Upper lobe of right lung (tissue), 1 donor: ENCODE measurements at regions not wholly inside any gene's neighbourhood (a gene's known extent, or its start where the extent isn't known, plus 50 kb on each side); places are given as distances from the start of the nearest gene placed in this dataset.

Source experiments
- ATAC-seq: fragments of 200-7000 bp; cut with Tn5 transposase; one replicate; pipeline ENCODE4 v1.9.1; 2020; ENCODE audit warnings: mild to moderate bottlenecking, moderate library complexity
- DNase-seq: peaks from one replicate; pipeline ENCODE4 v3.0.0-alpha.2; 2020
- H3K27ac ChIP-seq: fragments of 200-600 bp; one replicate; pipeline ENCODE4 v1.8.0; 2022
- H3K27me3 ChIP-seq: fragments of 200-600 bp; one replicate; pipeline ENCODE4 v1.8.0; 2022; ENCODE audit warnings: mild to moderate bottlenecking
- H3K36me3 ChIP-seq: fragments of 200-600 bp; one replicate; pipeline ENCODE4 v1.8.0; 2022
- H3K4me1 ChIP-seq: fragments of 200-600 bp; one replicate; pipeline ENCODE4 v1.8.0; 2022
- H3K4me3 ChIP-seq: fragments of 200-600 bp; one replicate; pipeline ENCODE4 v1.8.0; 2022; ENCODE audit warnings: mild to moderate bottlenecking
- H3K9me3 ChIP-seq: fragments of 200-600 bp; one replicate; pipeline ENCODE4 v1.8.0; 2022
- intact Hi-C: fragments of 100-400 bp; cut with DNase I; formaldehyde crosslinking; loops from one replicate; pipeline ENCODE4 v1.11.0; 2022
- TF ChIP-seq, protein P1 (sequence below): fragments of 200-600 bp; IDR thresholded peaks from one replicate; pipeline ENCODE4 v1.8.0; 2022; ENCODE audit warnings: antibody characterized with exemption
- donor health status: DM: no; HTN: yes; CAD: no; lungs with severe emphysema.

DNA sequence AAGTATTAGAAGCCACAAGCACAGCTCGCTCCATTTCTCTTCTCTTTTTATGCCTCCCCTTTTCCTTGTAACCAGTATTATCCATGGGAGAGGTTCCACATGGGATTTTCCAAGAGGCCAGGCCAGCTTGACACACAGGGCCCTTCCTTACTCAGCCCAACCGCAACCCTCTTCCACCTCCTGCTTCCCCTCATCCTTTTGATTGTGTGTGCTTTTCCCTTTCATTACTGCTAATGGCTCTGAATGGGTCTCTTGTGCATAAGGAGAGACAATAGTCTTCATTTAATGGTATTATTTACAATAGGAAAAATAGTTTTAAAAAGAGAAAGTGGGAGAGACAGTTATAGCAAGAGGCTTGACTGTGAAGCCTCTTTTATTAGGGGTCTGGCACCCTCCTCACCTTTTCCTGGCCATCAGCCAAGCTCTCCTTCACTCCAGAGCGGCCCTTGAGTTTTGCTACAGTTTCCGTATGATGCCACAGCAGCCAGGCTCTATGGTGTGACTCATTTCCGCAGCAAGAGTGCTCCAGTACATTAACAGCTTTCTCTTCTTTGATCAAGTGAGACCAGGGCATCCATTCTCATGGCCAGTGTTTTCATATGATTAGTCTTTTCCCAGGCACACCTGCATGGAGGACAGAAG lies 579.5 kb downstream of the TFAP2B start:
- TF ChIP-seq, protein P1, sequence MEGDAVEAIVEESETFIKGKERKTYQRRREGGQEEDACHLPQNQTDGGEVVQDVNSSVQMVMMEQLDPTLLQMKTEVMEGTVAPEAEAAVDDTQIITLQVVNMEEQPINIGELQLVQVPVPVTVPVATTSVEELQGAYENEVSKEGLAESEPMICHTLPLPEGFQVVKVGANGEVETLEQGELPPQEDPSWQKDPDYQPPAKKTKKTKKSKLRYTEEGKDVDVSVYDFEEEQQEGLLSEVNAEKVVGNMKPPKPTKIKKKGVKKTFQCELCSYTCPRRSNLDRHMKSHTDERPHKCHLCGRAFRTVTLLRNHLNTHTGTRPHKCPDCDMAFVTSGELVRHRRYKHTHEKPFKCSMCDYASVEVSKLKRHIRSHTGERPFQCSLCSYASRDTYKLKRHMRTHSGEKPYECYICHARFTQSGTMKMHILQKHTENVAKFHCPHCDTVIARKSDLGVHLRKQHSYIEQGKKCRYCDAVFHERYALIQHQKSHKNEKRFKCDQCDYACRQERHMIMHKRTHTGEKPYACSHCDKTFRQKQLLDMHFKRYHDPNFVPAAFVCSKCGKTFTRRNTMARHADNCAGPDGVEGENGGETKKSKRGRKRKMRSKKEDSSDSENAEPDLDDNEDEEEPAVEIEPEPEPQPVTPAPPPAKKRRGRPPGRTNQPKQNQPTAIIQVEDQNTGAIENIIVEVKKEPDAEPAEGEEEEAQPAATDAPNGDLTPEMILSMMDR, result no peak
- peak; percentile 87 for ATAC-seq
- Histone ChIP-seq H3K27me3 (no peaks in the 10 kb centered on the region), H3K4me1 (no peaks in the 10 kb centered on the region), H3K9me3 (no peaks in the 10 kb centered on the region), H3K36me3 (no peaks in the 10 kb centered on the region), H3K4me3 (no peak overlapping the region), H3K27ac (no peak overlapping the region)
- intact Hi-C loops, result no loop called here
- DNase-seq, result peak; percentile 61

DNA sequence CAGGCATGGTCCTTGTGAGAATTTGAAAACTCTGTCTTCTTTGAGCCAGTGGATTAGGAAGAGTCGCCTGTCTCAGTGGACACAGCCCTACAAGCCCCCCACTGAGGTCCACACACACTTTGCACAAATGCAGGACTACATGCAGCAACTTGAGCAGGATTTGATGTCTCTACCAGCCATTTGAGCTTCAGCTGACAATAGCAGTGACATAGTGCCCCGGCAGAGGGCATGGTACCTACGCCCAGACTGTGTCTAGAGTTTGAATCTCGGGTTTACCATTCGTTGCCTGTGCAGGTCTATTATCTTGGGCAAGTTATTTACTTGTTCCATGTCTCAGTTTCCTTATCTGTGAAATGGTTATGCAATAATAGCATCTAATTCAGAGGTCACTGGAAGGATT lies 580.1 kb downstream of the TFAP2B start:
- intact Hi-C loops, result no loop called here

DNA sequence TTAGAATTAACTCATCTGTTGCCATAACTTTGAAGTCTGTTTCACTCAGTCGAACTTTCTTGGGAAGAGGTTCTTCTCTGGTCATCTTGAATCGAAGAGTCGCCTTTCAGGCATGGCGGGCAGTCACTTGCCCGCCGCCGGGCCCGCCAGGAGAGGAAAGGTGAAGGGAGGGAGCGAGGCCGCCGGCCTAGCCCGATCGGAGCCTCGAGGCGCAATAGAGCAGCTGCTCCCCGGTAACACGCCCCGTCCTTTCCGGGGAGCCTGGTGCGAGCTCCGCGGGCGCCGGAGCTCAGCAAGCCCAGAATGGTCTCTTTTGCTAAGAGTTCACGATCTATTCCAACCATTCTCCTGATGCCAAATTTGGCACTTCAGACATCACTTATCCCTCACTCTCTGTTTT lies 591.8 kb downstream of the TFAP2B start:
- ATAC-seq (no peak), DNase-seq (peak; percentile 62)
- Histone ChIP-seq H3K9me3 (no peaks in the 10 kb centered on the region), H3K27ac (no peak overlapping the region), H3K4me1 (no peaks in the 10 kb centered on the region), H3K27me3 (no peaks in the 10 kb centered on the region), H3K4me3 (no peak overlapping the region), H3K36me3 (no peaks in the 10 kb centered on the region)
- TF ChIP-seq, protein P1, result no peak
- intact Hi-C loops, result no loop called here

More for the DNA sequence above, 580.1 kb downstream of the TFAP2B start:
- TF ChIP-seq, protein P1, result no peak
- ATAC-seq (no peak), DNase-seq (no peak)
- H3K4me1 ChIP-seq, result no peaks in the 10 kb centered on the region
- no peaks in the 10 kb centered on the region for H3K9me3 ChIP-seq
- no peak overlapping the region for H3K27ac ChIP-seq
- H3K4me3 ChIP-seq, result no peak overlapping the region
- H3K27me3 ChIP-seq, result no peaks in the 10 kb centered on the region
- H3K36me3 ChIP-seq, result no peaks in the 10 kb centered on the region

DNA sequence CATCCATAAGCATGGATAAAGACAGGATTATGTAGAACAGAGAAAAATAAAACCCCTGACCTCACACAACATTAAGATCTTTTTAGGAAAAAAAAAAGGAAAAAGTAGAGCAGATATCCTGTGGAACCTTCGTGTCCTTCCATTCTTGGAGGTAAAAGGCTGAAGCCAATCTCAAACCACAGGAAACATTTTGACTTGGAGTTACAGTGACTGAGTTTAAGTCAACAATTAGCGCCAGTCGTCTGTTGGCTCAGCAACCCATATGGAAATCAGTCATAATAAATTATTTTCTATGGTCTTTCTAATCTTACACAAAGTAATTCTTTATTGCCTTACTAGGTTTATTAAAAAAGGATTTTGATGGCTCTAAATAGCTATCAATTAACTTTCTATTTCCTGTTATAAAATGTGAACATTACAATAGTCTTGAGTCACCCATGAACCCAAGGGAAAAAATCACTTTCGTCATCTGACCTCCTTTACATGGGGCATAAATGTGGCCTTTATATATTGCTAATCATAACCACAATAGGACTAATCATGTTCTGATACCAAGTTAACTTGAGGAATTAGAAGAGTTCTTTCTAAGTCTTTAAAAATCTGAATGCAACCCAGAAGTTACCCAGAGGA lies 592.9 kb downstream of the TFAP2B start:
- H3K27ac ChIP-seq, result no peak overlapping the region
- no peak for ATAC-seq
- intact Hi-C loops, result no loop called here
- no peaks in the 10 kb centered on the region for H3K27me3 ChIP-seq
- TF ChIP-seq, protein P1, result no peak
- no peak for DNase-seq
- no peaks in the 10 kb centered on the region for H3K4me1 ChIP-seq
- no peaks in the 10 kb centered on the region for H3K9me3 ChIP-seq
- no peak overlapping the region for H3K4me3 ChIP-seq
- no peaks in the 10 kb centered on the region for H3K36me3 ChIP-seq

DNA sequence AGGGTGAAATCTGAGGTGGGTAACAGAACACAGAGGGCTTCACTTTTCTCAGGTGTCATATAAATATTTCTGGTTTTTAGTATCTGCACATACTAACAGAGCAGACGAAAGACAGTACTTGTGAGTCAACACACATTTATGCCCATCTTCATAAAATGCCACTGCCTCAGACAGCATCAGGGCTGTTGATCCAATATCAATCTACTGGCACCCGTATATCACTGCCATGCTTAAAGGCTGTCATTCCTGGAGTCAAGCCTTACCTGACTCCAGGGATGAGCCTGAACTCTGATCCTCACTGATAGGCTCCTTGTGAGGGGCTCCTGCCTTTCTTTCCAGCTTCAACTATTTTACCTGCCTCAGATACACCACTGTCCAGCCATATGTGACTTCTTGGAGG lies 595.7 kb downstream of the TFAP2B start:
- Histone ChIP-seq H3K36me3 (no peaks in the 10 kb centered on the region), H3K9me3 (no peaks in the 10 kb centered on the region), H3K27ac (no peak overlapping the region), H3K4me1 (no peaks in the 10 kb centered on the region), H3K27me3 (no peaks in the 10 kb centered on the region), H3K4me3 (no peak overlapping the region)
- TF ChIP-seq, protein P1, result no peak
- DNase-seq (no peak), ATAC-seq (no peak)
- intact Hi-C loops, result no loop called here
